Left lung (tissue), 4 donors: ENCODE measurements at regions not wholly inside any gene's neighbourhood (a gene's known extent, or its start where the extent isn't known, plus 50 kb on each side); places are given as distances from the start of the nearest gene placed in this dataset.
A peak's percentile ranks its signal among the peaks of the same experiment; 100 is the strongest.
"Not testable (repeated sequence)": the region's sequence is repeated elsewhere in the genome, so short reads cannot be mapped to it uniquely, and the experiment has no call there.

Experiments
- ATAC-seq: fragments of 200-7000 bp; cut with Tn5 transposase; one replicate; pipeline ENCODE4 v1.9.1; 2020; ENCODE audit warnings: moderate library complexity
- DNase-seq, 4 donors: peaks; one replicate each; pipeline ENCODE4 v3.0.0-alpha.2; 2013 to 2020
- H3K27ac ChIP-seq, 2 donors: fragments of 200-600 bp; sonication (generic) in 1 of 2; one replicate each; pipeline versions ENCODE4 v1.5.0 to v1.8.0; 2020 to 2021
- H3K27me3 ChIP-seq, 2 donors: fragments of 200-600 bp; sonication (generic) in 1 of 2; one replicate each; pipeline versions ENCODE4 v1.5.0 to v1.8.0; 2020 to 2021
- H3K36me3 ChIP-seq, 2 donors: fragments of 200-600 bp; sonication (generic) in 1 of 2; one replicate each; pipeline versions ENCODE4 v1.5.0 to v1.8.0; 2020 to 2021
- H3K4me1 ChIP-seq, 2 donors: fragments of 200-600 bp; one replicate each; pipeline ENCODE4 v1.8.0; 2021
- H3K4me3 ChIP-seq, 2 donors: fragments of 200-600 bp; sonication (generic) in 1 of 2; one replicate each; pipeline versions ENCODE4 v1.5.0 to v1.8.0; 2020 to 2021; ENCODE audit warnings: mild to moderate bottlenecking in 1 of 2
- H3K9me3 ChIP-seq, 2 donors: fragments of 200-600 bp; sonication (generic) in 1 of 2; one replicate each; pipeline versions ENCODE4 v1.5.0 to v1.8.0; 2020 to 2021
- CTCF ChIP-seq, 2 donors: fragments of 200-600 bp; sonication (generic) in 1 of 2; IDR thresholded peaks; one replicate each; pipeline versions ENCODE4 v1.5.0 to v1.8.0; 2021; ENCODE audit warnings: antibody characterized with exemption in 2 of 2
- intact Hi-C, 2 donors: fragments of 100-400 bp; cut with DNase I; formaldehyde crosslinking; loops; one replicate each; pipeline versions ENCODE4 v1.11.2 to v1.14.2; 2022
- donor health status: DM: no; HTN: yes; CAD: no.
- donor health status: DM: no; HTN: no; CAD: no.

- DNase-seq (no peak), ATAC-seq (no peak)
- intact Hi-C loops = no loop called here
- Histone ChIP-seq H3K27ac (no peak overlapping the region), H3K4me3 (no peak overlapping the region), H3K36me3 (no peaks in the 10 kb centered on the region), H3K27me3 (peaks cover 0 to 7% of the 10 kb centered on the region in 2 donors), H3K4me1 (no peaks in the 10 kb centered on the region), H3K9me3 (no peaks in the 10 kb centered on the region)
- TF ChIP-seq CTCF (IDR thresholded peaks at IDR 0.05) = no peak
Measured at GRCh38 chr10:77718957-77719356, 81.3 kb upstream of the KCNMA1 start.

- H3K36me3 ChIP-seq, ATAC-seq, H3K9me3 ChIP-seq, H3K4me1 ChIP-seq, H3K4me3 ChIP-seq, H3K27ac ChIP-seq, DNase-seq, intact Hi-C loops: not testable (repeated sequence)
- H3K27me3 ChIP-seq = peaks cover 0 to 14% of the 10 kb centered on the region in 2 donors
Measured at GRCh38 chr10:77718312-77718711, 80.7 kb upstream of the KCNMA1 start.

- ATAC-seq = no peak
- H3K4me3 ChIP-seq = no peak overlapping the region
- no peaks in the 10 kb centered on the region for H3K4me1 ChIP-seq
- H3K27me3 ChIP-seq = peaks cover 0 to 23% of the 10 kb centered on the region in 2 donors
- no peak for DNase-seq
- TF ChIP-seq CTCF (IDR thresholded peaks at IDR 0.05) = no peak
- intact Hi-C loops = no loop called here
- no peak overlapping the region for H3K27ac ChIP-seq
- no peaks in the 10 kb centered on the region for H3K36me3 ChIP-seq
- no peaks in the 10 kb centered on the region for H3K9me3 ChIP-seq
Measured at GRCh38 chr10:77717336-77717735, 79.7 kb upstream of the KCNMA1 start.

- DNase-seq = peak in 1 of 4 donors; percentile 9
- H3K36me3 ChIP-seq = no peaks in the 10 kb centered on the region
- intact Hi-C loops = no loop called here
- H3K27me3 ChIP-seq = peaks cover 0 to 30% of the 10 kb centered on the region in 2 donors
- TF ChIP-seq CTCF (IDR thresholded peaks at IDR 0.05) = no peak
- H3K27ac ChIP-seq = no peak overlapping the region
- H3K9me3 ChIP-seq = no peaks in the 10 kb centered on the region
- H3K4me3 ChIP-seq = no peak overlapping the region
- ATAC-seq = no peak
- no peaks in the 10 kb centered on the region for H3K4me1 ChIP-seq
Measured at GRCh38 chr10:77716458-77717317, 79.1 kb upstream of the KCNMA1 start.

- no peak for TF ChIP-seq CTCF (IDR thresholded peaks at IDR 0.05)
- intact Hi-C loops = no loop called here
Measured at GRCh38 chr10:77715536-77715935, 77.9 kb upstream of the KCNMA1 start.

More at GRCh38 chr10:77715536-77715935, 77.9 kb upstream of the KCNMA1 start:
- no peak overlapping the region for H3K4me3 ChIP-seq
- peaks cover 0 to 41% of the 10 kb centered on the region in 2 donors for H3K27me3 ChIP-seq
- no peaks in the 10 kb centered on the region for H3K36me3 ChIP-seq
- DNase-seq (no peak), ATAC-seq (no peak)
- H3K4me1 ChIP-seq = peaks cover 0 to 9% of the 10 kb centered on the region in 2 donors
- no peak overlapping the region for H3K27ac ChIP-seq
- H3K9me3 ChIP-seq = no peaks in the 10 kb centered on the region
